AG09319 (cell line): ENCODE measurements at regions not wholly inside any gene's neighbourhood (a gene's known extent, or its start where the extent isn't known, plus 50 kb on each side); places are given as distances from the start of the nearest gene placed in this dataset.
"Not testable (repeated sequence)": the region's sequence is repeated elsewhere in the genome, so short reads cannot be mapped to it uniquely, and the experiment has no call there.

ENCODE experiments used
- DNase-seq: peaks from one replicate; pipeline ENCODE4 v3.0.0-alpha.2; 2010; ENCODE audit warnings: low read depth; ENCODE audit errors: extremely low read depth
- CTCF ChIP-seq: IDR thresholded peaks from 2 replicates; pipeline ENCODE4 v1.5.1; 2011; ENCODE audit warnings: low read depth, mild to moderate bottlenecking, inconsistent platforms, low read length, moderate library complexity

DNA sequence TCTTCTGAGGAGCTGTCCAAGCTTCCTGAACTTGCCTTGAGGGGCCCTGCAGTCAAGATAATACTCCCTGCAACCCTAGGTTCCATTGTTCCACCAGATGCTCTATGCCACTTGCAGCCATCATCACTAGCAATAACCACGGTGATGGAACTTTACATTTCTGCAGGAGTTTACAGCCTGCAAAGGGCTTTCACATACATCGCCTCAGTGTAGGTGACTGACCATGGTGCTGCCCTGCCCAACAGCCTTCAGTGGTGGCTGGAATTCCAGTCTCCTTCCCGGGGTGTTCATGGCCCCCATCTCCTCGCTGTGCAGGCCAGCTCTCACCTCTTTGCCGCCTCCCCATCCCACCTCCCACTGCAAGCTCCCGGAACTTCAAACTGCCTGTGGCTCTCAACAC, 225.5 kb upstream of the ECI2 start:
- no peak for DNase-seq
- no peak for TF ChIP-seq CTCF

- no peak for TF ChIP-seq CTCF
- no peak for DNase-seq
Measured at GRCh38 chr6:4359108-4359730, 223.8 kb upstream of the ECI2 start.

DNA sequence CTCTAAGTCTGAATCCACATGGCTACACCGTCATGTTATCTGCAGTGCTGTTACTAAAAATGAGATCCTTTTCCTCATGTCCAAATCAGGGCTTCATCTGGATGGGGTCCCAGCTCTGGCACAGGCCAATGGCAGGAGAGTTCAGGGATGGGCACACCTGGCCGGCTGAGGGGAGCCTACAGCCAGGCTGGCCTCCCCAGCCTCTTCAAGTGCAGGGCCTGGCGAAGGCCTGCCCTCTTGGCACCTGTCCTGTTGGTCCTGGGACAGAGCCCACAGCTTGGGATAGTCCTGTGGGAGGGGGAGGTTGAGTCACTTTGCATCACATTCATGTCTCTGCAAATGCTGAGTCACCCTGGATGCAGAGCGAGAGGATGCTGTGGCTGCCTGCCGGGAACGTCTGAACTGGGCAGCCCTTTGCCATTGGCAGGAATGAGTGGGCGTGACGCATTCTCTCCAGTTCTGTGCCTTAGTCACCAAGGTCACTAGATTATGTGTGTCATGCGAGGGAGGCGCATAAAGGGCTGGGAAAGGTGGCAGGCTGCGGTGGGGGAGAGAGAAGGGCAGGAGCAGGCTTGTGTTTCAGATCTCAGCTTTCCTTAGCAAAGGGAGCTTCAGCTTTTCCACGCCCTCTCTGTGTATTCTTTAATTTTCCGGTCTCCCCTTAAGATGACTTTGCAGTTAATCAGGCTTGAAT, 223.2 kb upstream of the ECI2 start:
- peak; percentile 98 for DNase-seq
- TF ChIP-seq CTCF: no peak

- not testable (repeated sequence) for DNase-seq
Measured at GRCh38 chr6:4357660-4358152, 222.3 kb upstream of the ECI2 start.

GRCh38 chr6:4356899-4357659, 221.7 kb upstream of the ECI2 start:
- DNase-seq: no peak
- TF ChIP-seq CTCF: no peak

DNA sequence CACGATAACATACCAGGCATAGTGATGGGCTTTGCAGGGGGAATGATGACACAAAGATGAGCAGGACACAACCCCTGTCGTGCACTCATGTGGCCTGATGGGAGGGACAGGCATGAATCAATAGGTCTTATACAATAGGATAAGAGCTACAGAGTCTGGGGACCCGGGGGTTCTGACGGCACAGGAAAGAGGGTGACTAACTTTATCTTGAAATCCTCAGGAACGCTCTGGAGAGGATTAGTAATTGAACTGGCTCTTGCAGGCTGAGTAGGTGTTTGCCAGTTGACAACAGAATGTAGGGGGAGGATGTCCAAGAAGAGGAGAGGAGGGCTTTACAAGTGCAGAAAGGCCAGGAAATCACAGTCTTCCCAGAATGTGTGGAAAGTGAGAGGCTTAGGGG, 219.9 kb upstream of the ECI2 start:
- DNase-seq: no peak
- TF ChIP-seq CTCF: no peak

DNA sequence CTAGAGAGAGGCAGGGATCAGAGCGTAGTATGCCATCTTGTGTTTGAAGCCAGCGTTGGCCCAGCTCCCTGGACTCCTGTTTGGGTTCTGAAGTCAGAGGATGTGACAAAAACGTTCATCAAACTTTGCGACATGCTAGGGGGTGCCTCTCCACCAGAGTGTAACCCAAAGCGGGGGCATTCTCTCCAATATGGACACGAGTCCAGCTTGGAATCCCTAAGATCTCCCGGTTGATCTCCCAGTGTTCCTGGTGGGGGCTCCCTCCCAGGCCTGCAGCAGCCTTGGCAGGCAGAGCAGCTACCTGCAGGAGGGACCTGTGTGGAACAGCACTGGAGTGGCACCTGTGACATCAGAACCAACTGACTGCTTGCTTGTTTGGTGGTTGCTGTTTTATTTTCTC, 218.8 kb upstream of the ECI2 start:
- TF ChIP-seq CTCF: no peak
- no peak for DNase-seq
